ENCODE measurements at regions not wholly inside any gene's neighbourhood (a gene's known extent, or its start where the extent isn't known, plus 50 kb on each side); places are given as distances from the start of the nearest gene placed in this dataset.

DNA sequence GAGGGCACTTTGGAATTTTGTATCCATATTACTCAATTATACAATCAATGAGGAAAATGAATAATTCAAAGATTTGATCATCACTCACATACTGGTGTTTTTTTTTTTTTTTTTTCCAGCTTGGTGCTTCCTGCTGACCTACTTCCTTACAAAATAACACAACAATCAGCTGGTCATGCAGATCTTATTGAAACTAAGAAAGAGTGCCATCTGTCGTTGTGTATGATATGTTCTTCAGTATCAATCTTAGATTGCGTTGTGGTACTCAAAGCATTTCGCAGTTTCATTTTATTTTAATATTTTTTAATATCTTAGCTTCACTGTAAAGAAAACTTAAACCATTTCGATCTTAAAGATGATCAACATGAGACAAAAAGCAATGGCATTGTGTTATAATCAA, 155.6 kb downstream of the OGFRL1 start:
- DNase-seq = no peak

DNA sequence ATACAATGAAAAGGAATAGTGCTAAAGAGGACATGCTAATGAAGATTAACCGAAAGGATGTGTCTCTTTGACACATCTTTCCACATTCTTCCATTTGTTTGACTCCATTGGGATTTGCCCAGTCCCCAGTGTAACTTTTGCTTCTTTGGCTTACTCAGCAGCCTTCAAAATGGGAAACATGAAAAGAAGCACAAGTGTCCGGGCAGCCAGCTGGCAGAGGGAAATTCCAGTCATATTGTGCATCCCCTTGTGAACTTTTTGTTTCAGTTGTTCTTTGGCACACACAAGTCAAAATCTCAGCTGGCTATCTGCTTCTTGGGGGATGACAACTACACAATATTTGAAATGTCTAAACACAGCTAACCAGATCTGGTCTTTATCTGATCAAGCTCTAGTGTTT, 157.4 kb downstream of the OGFRL1 start:
- DNase-seq = no peak

DNA sequence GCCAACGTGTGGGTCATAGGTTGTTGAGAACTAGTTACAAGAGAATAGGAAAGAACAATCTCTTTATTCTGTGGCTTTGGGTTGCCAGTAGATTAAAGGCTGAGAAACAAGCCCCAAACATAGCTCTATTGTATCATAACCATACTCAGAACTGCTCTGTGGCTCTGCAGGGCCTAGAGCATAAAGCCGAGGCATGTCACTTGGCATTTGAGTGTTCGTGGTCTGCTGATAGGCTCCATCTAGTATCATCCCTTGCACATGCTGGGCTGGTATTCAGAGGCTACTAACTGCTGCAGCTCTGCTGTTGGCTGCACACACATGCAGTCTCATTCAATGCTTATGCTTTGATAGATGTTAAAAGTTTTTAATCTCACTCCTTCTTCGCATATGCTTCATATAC, 157.9 kb downstream of the OGFRL1 start:
- DNase-seq = no peak

DNA sequence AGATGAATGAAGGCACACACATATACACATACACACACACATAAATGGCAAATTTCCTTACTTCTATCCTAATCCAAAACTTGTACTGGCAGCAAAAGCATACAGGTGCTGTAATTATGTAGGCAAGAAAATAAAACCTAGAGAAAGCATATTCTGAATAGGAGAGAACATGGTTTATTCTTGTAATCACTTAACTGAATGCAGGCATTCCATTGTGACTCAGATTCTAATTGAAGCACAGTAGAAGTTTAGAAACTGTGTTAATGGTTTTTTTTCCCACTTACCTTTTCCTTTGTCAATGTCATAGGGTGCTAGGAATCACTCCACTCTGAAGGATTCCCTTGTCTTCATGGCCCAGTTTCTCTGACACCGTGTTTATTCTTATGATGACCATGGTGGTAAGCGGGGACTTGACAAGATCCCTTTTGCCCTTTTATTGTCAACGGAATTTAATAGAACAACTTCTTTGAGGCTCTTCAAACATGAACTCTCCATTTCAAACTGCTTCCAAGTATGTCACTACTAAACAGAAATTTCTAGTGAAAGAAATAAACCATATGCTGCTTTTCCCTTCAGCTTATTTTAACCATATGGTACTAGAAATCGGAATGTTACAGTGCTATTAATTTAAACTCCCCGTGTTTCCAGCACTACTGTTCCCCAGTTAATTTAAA, 164.2 kb downstream of the OGFRL1 start:
- DNase-seq = no peak

DNA sequence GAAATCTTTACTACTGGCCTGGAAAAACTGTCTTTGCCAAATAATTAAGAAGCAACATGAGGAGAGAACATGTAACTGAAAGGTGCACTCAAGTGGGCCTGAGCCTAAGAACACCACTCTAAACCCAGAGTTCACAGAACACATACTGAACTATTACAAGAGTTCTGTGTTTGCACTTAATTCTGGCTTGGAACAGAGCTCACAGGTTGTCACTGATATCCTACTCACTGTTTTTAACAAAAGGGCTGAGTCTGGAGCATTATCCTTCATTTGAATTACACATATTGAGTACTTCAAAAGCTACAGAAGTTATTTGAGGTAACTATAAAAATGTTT, 164.7 kb downstream of the OGFRL1 start:
- DNase-seq = no peak

DNA sequence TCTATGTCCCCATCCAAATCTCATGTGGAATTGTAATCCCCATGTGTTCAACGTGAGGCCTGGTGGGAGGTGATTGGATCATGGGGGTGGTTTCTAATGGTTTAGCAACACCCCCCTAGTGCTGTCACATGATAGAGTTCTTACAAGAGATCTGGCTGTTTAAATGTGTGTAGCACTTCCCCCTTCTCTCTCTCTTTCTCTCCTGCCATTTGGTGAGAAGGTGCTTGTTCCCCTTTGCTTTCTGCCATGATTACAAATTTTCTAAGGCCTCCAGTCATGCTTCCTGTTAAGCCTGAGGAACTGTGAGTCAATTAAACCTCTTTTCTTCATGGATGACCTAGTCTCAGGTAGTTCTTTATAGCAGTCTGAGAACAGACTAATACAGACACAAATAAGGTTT, 165.4 kb downstream of the OGFRL1 start:
- no peak for DNase-seq

DNA sequence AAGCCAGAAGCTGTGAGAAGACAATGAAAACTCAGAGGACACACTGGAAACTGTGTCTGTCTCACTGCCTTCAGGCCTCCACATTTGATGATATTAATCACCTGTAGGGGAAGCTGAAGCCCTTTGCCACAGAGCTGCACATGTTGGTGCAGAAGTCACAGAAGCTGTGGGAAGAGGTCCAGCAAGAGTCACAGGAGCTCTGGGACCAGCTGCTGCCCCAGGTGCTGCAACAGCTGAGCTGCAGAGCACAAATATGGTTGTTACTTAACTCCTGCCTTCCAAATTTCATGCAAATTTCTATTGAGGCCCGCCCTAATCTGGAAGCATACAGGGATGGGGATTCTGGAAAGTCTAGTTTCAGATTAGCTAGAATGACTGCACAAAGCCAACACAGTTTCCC, 169.3 kb downstream of the OGFRL1 start:
- DNase-seq = no peak

DNA sequence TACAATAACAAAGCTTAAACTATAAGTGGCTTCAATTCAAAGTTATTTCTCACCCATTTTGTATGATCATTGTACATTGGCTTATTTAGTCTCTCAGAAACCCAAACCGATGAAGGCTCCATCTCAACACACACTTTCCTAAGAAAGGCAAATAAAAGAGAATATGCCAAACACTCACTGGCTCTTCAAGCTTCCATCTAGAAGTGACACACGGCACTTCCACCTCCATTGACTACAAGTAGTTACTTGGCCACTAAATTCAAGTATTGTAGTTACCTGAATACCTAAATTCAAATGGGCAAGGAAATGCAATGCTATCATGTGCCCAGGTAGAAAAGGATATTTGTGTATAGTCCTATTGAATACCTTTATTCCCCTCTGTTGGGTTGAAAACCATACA, 170.6 kb downstream of the OGFRL1 start:
- DNase-seq = no peak

DNA sequence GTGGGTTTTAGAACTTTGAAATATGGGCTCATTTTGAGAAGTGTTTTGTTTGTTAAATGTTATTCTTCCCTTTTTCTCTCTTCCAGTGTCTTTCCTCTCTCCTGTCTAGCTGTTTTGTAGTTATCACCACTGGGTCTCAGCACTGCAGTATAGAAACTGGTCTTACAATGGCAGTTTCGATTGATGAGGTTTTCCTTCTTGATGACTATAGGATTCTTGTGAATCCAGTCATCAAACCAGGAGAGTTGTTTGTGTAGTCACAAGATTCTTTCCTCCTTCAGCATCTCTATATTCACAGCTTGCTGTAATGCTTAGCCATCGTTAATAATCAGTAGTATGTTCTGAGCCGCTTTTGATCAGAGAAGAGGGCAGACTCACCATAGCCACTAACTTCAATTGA, 172.3 kb downstream of the OGFRL1 start:
- no peak for DNase-seq

DNA sequence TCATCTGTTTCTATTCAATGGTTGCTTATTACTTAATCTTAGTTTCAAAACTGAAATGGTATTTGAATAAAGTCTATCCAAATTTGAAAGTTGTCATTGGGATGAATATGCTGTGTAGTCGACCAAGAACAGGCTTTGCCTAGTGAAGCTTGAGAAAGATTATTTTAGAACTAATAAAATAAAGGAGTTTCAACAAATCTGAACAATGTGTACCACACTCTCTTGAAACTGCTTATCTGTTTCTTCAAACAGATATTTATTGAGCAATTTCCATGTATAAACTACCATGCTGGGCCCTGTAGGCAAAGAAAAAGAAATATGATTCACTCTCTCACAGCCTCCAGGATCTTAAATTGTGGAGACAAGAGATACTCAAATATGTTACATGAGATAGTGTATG, 174.4 kb downstream of the OGFRL1 start:
- no peak for DNase-seq

DNA sequence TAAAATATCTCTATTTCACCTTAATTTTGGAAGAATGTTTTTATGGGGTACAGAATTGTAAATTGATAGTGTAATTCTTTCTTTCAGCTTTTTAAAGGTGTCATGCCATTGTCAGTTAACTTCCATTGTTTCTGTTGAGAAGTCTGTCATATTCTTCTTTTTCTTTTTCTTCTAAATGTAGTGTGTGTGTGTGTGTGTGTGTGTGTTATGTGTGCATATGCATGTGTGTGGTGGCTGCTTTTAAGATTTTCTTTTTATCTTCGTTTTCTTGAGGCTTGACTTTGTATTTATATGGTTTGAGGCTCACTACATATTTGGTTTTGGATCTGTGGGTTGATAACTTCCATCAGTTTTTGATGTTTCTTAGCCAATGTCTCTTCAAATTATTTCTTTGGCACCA, 176.5 kb downstream of the OGFRL1 start:
- DNase-seq = no peak

DNA sequence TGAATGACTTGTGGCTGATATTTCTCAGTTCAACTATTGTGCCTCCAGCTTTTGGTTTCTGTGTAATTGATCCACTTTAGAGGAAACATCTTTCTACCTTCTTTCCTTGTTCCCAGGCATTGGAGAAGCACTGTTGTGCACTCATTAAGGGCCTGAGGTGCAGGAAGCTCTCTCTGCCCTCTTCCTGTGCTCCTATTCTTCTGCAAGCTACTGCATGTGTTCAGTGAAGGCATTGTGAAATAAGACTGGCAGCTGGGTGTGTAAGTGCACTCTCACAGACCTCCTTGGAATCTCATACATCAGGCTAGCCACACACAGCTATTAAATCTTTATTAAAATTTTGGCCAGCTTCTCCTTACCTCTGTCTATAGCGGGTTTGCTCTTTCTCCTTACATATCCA, 177.8 kb downstream of the OGFRL1 start:
- DNase-seq = no peak

DNA sequence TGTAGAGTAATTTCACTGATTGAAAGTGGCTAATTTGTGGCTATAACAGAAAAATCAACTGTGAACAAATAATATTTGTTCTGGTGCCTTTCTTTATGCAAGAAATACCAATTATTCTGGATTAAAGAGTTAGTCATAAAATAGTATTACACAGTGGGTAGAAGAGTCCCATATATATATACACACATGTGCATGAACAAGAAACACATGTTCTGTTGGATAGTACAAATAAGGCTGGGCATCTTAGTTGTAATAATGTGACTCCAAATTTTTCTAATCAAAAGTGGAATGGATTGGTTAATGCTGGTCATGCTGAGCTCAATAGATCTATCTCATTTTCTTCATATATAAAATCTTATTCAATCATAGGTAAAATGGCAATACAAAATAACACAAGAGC, 179.4 kb downstream of the OGFRL1 start:
- no peak for DNase-seq

DNA sequence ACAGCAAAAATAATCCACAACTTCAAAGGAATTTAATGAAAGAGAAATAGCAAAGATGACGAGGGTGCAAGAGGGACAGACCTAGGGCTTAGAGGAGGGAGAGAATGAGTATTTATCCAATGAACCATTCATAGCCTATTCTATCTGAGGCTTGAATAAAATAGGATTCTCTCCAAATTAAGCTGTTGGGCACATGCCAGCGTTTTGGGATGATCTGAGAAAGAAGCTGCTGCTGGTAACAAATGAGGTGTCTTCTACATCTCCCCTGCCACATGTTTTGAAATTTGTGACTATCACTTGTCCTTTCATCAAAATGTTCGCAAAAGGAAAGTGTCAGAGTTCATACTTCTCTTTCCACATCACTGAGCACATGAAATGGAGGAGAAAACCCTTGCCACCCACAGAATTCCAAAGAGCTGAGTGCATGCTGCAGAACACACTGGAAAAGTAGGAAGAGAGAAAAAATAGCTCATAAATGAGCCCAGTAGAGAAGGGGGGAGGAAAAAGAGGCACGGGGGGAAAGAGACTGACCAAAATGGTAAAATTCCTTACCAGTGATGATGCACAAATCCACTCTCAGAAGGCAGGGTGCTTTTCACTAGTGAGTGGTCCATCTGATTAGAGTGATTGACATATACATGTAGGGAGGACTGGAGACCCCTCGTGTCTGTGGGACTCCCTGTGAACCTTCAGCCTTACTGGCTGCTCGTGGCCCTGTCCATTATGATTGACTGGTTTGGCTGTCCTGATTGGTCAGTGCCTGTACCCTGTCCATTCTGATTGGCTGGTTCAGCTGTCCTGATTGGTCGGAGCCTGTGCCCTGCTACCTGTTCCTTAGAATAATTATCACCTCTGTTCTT, 180.5 kb downstream of the OGFRL1 start:
- no peak for DNase-seq

DNA sequence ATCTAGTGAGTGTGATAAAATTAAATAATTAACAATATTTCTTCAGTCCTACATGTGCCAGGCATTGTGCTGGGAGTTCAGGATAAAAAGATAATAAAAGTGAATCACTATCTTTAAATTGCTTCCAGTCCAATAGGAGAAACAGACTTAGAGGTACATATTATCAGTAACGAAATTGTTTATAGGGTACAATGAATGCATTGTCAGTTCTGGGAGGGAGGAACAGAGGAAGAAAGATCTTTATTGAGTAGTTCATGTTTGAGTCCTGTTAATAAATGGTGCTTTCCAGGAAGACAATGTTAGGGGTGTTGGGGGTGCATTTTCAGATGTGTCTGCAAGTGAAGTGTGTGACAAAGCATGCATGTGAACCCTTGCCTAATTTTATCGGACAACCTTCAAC, 183.1 kb downstream of the OGFRL1 start:
- no peak for DNase-seq

DNA sequence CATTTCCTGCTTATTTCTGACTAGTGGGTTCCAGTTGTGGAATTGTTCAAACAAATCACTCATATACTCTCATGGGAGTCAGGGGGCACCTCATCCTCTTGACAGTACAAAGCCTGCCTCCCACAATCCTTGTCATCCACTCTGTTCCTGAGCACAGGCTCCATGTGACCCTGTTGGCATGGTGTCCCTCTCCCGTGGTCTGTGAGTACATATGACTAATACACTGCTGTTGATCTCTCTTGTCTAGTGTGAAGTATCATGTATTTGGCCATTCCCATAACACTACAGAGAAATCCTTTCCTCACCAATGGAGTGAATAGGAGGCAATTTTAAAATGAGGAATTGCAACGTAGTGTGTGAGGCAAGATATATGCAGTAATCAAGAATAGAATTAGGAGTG, 185.3 kb downstream of the OGFRL1 start:
- no peak for DNase-seq

DNA sequence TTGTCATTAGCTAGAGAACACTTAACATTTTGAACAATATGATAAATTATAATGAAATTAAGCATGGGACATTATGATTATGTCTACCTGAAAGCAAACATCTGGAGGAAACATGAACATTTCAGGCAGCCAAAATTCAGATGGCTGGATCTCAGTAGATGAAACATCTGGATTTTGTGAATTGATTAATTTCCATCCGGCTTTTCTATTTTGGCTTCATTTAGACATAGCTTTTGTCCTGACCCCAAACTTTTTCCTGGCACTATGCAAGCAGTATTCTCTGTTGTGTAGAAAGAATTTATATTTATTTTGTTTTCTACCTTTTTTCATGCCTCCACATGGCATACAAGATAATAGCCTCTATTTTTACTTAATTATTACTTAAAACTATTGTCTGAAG, 186.3 kb downstream of the OGFRL1 start:
- DNase-seq = no peak

DNA sequence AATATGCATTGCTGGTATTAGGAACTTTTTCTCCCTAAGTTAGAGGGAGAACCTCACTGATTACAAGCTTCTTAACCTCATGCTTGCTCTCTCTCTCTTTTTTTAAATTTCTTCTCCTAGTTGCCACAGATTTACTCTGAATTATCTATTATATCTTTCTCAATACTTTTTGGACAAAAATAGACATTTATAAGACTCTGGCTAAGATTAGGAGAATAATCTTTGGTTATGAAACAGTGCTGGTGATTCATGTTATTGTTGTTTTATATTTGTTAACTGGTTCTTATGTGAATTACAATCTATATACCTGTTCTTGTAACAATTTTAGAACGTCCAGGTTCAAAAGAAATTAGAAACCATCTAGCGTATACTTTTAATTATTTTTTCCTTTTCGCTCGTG, 187.8 kb downstream of the OGFRL1 start:
- DNase-seq = no peak

DNA sequence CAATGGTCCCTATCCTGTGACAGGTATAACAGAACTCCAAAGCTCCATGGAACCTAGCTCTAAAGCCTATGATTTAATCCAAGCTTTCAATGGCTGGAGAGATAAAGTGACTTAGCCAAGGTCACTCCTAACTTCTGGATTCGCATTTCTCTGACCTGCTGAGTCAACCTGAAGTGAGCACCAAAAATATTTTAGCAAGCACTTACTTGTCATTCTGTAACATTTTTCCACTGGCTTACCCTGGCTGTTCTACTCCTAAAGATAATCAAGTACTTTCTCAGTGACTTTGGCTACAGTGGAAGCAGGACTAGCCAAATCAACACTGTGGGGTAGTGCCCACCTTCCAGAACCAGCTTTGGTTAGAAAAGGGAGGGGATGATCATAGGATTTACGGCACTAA, 188.3 kb downstream of the OGFRL1 start:
- DNase-seq = no peak

DNA sequence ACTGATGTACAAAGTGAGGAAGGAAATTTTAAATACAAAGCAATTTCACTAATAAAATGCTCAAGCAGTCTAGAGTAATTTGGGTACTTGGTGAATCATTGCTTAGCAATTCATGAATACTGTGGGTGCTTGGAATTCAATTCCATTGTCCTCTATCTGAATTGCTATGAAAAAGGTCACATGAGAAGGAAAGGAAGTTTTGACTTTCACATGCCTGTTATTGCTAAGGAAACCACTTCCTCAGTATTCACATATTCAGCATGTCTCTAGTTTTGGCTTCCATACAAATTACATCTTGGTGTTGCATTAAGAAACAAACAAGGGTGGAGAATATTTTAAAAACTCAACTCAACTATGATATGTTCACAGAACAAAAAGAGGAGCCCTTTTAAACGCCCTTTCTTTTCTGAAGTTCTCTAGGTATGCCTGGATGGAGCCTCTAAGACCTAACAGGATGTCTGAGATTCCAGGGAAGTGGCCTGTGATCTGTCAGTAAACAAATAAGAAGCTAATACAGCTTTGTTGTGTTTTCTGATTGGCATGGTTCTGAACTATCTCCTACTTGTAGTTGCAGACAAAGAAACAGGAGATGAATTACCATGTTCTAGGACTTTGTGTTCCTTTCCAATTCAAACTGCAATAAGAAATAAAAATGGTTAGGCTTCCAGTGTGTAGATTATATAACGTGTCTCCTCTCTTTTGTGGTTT, 190.4 kb downstream of the OGFRL1 start:
- no peak for DNase-seq

DNA sequence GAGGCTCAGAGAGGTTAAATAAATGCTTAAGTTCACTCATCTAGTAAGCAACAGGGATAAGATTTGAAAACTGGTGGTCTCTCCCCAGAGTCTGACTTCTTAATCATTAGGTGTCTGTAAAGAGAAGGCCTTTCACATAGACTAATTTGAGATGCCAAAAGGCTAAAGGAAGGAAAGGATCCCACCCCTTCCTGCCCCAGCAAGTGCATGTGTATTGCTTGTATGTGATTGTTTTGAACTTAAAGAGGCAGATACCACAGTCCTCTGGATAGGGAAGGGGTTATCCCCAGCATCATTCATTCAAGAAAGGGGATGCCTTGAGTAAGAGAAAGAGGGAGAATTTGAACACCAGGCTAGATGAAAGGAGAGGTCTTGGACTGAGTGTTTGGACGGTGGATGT, 192.0 kb downstream of the OGFRL1 start:
- DNase-seq = no peak

DNA sequence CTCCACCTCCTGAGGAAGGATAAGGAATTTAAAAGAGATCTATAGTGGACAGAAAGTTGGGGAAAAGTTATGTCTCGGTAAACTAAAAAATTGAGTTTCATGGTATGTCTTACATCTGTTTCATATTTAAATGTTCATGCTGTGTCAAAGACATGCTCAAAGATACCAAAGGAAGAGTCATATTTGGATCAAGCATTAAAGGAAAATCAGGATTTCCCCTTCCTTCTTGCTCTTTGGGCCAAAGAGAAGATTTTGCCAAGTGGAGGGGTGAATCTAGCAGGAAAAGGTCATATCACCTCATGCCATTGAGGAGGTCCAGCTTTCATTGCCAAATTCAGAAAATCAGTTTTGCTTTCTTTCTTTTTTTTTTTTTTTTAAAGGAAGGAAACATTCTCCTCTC, 192.4 kb downstream of the OGFRL1 start:
- no peak for DNase-seq

DNA sequence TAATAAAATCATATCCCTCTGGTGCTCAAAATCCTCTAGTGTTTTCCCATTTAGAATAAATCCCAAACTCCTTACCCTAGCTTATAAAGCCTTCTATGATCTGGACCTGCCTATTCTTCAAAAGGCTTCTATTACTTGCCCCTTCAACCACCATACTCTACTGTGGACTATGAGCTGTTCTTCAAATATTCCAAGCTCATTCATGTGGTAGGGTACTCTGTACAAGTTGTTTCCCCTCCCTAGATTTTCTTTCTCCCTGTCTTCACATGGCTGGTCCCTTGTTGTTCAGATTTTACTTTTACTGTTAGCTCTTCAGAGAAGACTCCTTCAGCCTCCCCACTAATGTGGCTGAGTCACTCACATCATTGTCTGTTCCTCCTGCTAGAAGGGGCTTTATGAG, 193.2 kb downstream of the OGFRL1 start:
- no peak for DNase-seq

DNA sequence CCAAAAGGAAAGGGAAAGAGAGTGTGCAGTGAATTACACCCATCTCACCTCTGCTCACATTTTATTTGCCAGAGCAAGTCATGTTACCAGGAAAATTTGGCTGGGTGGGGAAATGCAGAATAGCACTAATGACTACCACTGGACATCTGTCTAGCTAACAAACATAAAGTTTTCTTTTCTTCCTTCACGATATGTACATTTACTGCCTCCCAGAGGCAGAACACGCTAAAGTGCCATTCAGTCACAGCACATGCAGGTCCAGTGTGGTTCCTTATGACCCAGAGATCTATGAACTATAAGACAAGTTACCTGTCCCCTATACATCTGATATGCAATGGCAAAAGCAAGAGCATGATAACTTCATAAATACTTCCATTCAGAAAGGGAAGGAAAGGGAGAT, 194.1 kb downstream of the OGFRL1 start:
- DNase-seq = no peak

All from COR-L47 (cell line).